KOPT-K1 (cell line): ENCODE measurements at regions not wholly inside any gene's neighbourhood (a gene's known extent, or its start where the extent isn't known, plus 50 kb on each side); places are given as distances from the start of the nearest gene placed in this dataset.

Experiments used
- H3K27ac ChIP-seq: fragments of 200-600 bp; sonication (generic); 2 replicates; pipeline ENCODE4 v1.5.1; 2016; ENCODE audit warnings: antibody characterized with exemption, mild to moderate bottlenecking, low read depth, low read length; ENCODE audit not compliant: poor library complexity, severe bottlenecking
- H3K36me3 ChIP-seq: fragments of 200-600 bp; sonication (generic); 2 replicates; pipeline ENCODE4 v1.5.1; 2017; ENCODE audit warnings: antibody characterized with exemption, mild to moderate bottlenecking, low read length, moderate library complexity; ENCODE audit not compliant: insufficient read depth
- H3K9me3 ChIP-seq: fragments of 200-600 bp; sonication (generic); 2 replicates; pipeline ENCODE4 v1.5.1; 2017; ENCODE audit warnings: antibody characterized with exemption, low read length, mild to moderate bottlenecking; ENCODE audit not compliant: insufficient read depth, poor library complexity, severe bottlenecking

DNA sequence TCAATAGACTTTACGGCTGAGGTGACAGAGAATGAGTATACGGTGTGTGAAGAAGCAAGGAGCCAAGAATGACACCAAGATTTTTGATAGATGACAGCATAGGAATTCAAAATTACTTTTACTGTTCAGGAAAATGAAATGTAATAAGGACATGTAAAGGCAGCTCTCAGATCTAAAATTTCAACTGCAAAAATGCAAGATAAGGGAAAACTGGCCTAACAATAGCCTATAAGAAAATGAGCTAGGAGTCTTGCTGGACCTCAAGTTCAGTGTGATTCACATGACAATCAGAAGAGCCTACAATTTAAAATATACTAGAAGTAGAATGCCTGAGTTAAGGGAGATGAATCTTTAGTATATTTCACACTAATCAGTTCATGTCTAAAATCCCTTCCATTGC, 102.0 kb downstream of the RPS29 start:
- Histone ChIP-seq H3K9me3 (no peaks in the 10 kb centered on the region), H3K36me3 (no peaks in the 10 kb centered on the region), H3K27ac (no peak overlapping the region)

DNA sequence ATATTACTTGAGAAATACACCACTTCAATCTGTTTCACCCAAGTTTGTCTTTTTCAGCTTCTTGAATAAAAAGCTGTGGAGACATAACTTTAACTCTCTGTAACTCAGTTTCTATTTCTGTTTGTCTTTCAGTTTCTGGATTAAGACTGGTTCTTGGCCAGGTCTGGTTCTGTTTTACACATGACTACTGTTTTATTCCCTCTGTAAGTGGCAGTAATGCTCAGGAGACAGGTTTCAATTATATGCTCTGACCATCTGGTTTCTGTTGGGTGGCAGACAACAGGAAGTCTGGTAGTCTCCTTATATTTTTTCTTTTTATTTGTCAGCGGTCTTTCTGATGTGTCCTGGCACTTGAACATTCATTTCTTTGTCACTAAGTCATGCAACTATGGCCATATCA, 102.9 kb downstream of the RPS29 start:
- H3K27ac ChIP-seq: no peak overlapping the region
- no peaks in the 10 kb centered on the region for H3K9me3 ChIP-seq
- no peaks in the 10 kb centered on the region for H3K36me3 ChIP-seq

DNA sequence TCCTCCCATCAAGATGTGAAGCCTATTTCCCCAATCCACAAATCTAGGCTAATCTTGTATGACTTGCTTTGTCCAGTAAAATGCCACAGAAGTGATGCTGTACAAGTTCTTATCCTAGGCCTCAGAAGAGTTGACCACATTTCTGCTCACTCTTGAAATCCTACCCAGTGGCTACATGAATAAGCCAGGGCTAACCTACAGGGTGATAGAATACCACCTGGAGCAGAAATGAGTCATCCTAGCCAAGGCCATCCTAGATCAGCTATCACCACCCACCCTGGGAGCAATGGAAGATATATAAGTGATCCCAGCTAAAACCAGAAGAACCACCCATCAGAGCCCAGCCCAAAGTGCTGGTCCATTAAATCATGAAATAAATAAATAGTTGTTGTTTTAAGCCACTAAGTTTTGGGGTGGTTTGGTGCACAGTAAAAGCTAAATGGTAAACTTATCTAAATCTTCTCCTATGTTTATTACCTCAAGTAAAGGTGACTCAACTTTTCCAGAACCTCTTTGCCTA, 105.1 kb downstream of the RPS29 start:
- H3K9me3 ChIP-seq: no peaks in the 10 kb centered on the region
- H3K36me3 ChIP-seq: no peaks in the 10 kb centered on the region
- H3K27ac ChIP-seq: no peak overlapping the region

DNA sequence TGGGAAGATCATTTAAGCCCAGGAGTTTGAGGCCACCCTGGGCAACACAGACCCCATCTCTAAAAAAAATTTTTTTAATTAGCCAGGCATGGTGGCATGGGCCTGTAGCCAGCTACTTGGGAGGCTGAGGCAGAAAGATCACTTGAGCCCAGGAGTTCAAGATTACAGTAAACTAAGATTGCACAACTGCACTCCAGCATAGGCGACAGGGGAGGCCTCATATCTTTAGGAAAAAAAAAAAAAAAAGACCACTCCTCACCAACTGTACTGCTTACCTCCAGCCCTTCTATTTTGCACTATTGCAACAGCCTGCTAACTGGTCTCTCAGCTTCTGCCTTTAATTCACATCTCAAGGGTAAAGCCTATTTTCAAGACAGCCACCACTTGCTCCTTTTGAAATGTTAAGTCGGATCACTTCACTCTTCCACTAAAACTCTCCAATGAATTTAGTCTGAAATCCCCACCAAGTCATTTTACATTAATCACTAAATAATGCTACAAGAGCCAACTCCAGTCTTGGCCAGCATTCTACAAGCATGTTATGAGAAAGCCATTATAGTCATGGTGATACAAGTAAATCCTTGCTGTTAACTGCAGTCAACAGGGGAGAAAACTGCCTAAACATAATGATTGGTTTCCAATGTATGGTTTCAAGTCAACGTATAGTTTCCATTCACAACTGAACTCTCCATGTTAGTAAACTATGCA, 106.0 kb downstream of the RPS29 start:
- Histone ChIP-seq H3K9me3 (no peaks in the 10 kb centered on the region), H3K36me3 (no peaks in the 10 kb centered on the region), H3K27ac (no peak overlapping the region)

DNA sequence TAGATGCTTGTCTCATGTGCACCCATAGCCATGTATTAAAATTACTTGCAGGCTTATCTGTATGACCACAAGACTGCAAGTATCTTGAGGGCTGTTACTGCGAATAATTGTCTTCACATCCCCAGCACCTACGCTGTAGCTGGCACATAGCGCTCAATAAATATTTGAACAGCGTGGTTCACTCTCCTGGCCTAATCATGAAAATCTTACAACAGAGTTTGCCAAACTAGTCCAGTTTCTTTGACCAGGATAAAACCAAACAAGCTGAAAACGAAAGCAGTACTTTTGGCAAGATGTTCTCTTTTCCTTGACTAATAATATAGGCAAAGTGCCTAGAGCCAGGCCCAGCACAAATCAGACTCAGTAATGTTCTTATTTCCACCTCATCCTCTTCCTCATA, 106.7 kb downstream of the RPS29 start:
- H3K27ac ChIP-seq: no peak overlapping the region
- H3K9me3 ChIP-seq: no peaks in the 10 kb centered on the region

DNA sequence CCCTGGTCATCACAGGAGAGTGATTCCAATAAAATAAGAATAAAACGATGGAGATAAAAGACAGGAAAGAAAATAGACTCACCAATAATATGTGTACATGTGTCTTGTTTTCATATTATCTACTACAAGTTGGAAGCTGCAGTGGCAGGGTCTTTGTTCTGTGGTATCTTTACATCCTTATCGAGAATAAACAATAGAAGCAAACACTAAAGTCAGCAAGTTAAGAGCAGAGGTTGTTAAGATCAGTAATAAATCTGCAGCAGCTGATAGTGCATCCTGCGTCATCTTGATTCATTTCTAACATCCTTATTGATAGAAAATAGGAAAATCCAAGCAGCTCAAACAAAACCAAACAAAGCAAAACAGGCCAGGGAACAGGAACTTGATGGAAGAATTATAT, 107.4 kb downstream of the RPS29 start:
- Histone ChIP-seq H3K36me3 (no peaks in the 10 kb centered on the region), H3K9me3 (no peaks in the 10 kb centered on the region), H3K27ac (no peak overlapping the region)

More for the DNA sequence above, 106.7 kb downstream of the RPS29 start:
- no peaks in the 10 kb centered on the region for H3K36me3 ChIP-seq

DNA sequence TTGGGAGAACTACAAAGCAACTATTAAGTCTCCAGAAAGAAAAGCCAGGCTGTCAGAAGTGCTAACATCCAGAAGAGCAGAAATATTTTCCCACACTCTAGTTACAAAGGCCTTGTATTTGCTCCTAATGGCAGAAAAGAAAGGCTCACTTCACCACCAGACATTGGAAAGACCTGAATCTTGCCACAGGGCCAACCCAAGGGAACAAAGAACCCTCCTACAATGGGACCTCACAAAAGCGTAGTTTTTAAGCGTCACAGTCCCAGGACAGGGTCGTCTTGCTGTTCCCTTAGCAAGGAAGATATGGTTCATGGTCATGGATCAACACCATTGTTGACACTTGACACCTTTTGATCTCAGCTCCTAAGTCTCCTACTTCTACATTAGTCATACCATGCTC, 119.1 kb downstream of the RPS29 start:
- no peak overlapping the region for H3K27ac ChIP-seq
- no peaks in the 10 kb centered on the region for H3K36me3 ChIP-seq
- H3K9me3 ChIP-seq: no peaks in the 10 kb centered on the region

DNA sequence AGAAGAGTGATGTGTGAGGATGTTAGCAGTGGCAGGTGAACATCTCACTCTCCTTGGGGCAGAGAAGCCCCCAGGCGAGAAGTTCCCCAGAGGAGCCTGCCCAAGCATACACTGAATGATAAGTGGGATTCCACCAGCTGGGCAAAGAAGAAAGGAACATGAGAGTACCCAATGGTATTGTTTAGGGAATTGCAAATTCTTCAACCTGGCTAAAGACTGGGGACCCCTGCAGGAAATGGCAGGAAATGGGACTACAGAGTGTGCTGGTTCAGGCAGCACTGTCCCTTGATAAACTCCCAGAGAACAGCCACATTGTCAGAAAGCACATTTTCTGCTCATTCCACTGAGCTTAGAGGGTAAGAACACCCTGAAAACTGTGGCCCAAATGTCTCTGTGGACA, 121.3 kb downstream of the RPS29 start:
- no peak overlapping the region for H3K27ac ChIP-seq
- no peaks in the 10 kb centered on the region for H3K36me3 ChIP-seq
- no peaks in the 10 kb centered on the region for H3K9me3 ChIP-seq

DNA sequence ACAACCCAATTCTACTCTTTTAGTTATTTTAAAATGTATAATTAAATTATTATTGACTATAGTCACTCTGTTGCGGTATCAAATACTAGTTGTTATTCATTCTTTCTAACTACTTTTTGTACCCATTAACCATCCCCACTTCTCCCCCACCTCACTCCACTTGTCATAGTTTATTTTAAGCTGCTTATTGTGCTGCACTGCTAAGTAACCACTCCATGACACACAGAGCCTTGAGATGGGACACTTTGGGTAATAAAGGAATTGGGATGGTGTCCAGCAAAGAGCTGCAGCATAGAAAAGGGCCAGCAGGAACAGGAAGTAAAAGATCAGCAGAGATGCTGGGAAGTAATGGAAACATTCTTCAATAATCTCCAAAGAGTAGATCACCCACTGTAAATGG, 123.0 kb downstream of the RPS29 start:
- H3K9me3 ChIP-seq: no peaks in the 10 kb centered on the region
- H3K27ac ChIP-seq: no peak overlapping the region
- H3K36me3 ChIP-seq: no peaks in the 10 kb centered on the region

DNA sequence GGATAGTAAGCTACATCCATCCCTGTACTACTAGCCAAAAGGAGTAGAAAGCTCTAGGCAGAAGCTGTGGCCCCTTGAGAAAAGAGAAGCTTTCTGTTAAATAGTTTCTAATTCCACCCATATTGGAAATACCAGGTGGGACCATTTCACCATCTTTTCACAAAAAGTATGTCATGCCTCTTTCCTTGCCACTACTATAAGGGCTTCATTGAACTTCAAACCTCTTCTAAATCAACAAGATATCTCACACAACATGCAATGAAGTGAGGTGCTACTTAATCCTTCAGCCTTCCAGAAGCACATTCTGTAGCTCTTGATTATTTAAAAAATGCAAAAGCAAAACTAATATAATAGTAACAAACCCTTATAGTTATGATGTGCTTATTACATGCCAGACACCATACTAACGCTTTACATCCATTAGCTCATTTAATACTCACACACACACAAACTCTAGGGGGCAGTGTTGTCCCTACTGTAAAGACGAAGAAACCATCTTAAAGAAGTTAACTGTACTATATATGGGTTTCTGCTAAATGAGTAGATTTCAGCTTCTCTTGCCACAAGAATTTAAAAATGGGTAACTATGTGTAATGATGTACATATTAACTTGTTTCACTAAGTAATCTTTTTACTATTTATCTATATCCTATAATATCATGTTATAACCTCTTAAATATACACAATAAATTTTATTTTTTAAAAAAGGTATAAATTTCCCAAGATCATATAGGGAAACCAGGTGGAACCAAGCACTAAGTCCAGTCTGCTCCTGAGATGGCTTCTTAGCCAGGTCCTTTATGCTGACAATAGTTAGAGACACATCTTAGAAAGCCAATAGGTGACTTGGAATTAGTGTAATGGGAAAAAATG, 124.4 kb downstream of the RPS29 start:
- Histone ChIP-seq H3K36me3 (no peaks in the 10 kb centered on the region), H3K9me3 (no peaks in the 10 kb centered on the region), H3K27ac (no peak overlapping the region)

DNA sequence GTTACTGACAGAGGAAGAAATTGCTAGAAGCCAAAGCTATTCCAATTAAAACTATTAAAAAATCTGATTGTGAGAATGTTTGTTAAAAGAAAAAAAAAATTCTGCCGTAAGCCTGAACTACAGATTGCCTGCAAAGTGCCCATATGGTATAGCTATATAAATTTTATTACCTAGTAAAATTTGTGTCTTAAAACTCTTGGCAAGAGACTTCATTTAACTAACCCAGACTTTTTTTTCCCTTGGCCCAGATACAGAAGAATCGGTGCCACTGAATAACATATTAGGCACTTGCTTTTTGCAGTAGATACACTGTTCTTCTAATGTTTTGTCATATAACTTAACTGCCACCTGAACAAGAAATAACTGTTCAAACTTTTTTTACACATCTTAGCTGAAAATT, 125.5 kb downstream of the RPS29 start:
- no peak overlapping the region for H3K27ac ChIP-seq
- H3K9me3 ChIP-seq: no peaks in the 10 kb centered on the region
- no peaks in the 10 kb centered on the region for H3K36me3 ChIP-seq

DNA sequence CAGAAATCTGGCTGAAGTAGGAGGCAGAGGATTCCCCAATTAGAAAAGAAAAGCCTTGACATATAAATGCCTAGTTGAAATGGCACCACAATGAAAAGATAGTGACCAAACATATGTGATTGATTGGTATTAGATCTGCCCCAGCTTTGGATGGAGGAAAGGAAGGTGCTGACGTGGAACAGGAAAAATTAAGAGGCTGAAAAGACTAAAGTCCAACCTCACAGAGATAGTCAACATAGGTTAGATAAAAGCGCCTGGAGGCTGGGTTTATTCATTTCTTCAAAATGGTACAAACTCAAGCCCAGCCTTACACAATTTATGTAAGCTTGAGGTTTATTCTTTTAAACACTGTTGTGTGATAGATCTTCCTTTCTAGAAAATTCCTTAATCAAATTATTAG, 129.6 kb downstream of the RPS29 start:
- Histone ChIP-seq H3K36me3 (no peaks in the 10 kb centered on the region), H3K9me3 (no peaks in the 10 kb centered on the region), H3K27ac (no peak overlapping the region)

DNA sequence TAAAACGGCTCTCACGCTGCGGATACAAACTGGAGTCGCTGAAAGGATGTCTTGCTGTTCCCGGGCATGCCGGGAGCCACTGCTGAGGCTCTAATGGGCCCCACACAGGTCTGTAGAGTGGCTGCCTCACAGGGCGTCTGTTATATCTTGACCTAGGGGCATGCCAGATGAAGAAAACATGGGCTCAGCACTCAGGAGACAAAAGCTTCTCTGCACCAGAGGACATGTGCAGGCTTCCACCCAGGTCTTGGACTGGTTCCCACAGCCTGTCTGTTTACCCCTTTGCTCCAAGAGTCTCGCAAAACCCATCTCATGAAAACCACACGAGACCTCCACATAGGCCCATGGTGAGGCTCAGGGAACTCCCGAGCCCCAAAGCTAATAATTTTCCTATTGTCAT, 134.2 kb downstream of the RPS29 start:
- no peak overlapping the region for H3K27ac ChIP-seq
- H3K36me3 ChIP-seq: no peaks in the 10 kb centered on the region
- peaks cover 12% of the 10 kb centered on the region for H3K9me3 ChIP-seq

DNA sequence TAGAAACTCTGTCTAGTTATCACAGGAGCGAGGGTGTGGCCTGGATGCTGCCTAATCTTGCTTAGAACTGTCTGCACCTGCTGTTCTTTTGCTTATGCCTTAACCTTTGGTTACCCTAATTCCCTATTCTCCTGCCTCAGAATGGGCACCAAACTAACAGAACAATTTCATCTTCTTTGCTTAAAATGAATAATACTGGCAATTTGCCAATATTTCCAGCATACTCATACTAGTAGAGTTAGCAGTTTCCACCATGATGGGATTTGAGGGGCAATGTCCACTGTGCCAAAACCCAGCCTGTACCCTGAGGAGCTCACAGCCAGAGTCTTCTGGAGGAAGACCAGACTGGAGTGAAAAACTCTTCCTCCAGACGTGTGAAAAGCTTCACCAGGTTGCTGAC, 136.4 kb downstream of the RPS29 start:
- Histone ChIP-seq H3K9me3 (peaks cover 12% of the 10 kb centered on the region), H3K27ac (no peak overlapping the region), H3K36me3 (no peaks in the 10 kb centered on the region)

DNA sequence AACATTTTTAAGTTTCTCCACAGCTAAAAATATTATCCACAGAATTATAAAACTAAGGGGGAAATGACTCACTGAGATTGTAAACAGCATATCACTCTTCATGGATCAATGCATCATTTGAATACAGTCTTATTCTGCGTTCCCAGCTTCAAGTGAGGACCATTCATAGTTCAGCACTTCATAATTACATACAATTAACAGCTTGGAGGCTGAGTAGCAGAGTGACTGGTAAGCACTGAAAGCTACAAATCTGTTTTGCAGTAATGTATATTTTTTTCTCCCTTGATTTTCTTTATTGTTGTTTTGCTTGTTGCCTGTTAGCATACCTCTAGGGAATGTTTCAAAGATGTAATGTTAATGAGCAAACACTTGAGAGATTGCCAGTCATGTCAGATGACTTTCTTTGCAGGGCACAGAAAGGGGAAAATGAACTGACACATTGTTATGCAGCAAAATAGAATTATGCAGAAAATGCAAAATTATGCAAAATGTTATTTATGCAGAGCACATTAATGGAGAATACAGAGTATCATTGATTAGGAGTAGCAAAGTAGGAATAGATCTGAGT, 138.6 kb downstream of the RPS29 start:
- Histone ChIP-seq H3K36me3 (no peaks in the 10 kb centered on the region), H3K27ac (no peak overlapping the region), H3K9me3 (peaks cover 12% of the 10 kb centered on the region)
